Vagina (tissue), 2 donors: ENCODE measurements at regions not wholly inside any gene's neighbourhood (a gene's known extent, or its start where the extent isn't known, plus 50 kb on each side); places are given as distances from the start of the nearest gene placed in this dataset.

Source experiments
- DNase-seq, 2 donors: peaks; one replicate each; pipeline ENCODE4 v3.0.0-alpha.2; 2017; ENCODE audit errors: extremely low spot score in 2 of 2
- H3K27ac ChIP-seq: fragments of 200-600 bp; sonication (generic); one replicate; pipeline ENCODE4 v1.5.1; 2019
- H3K27me3 ChIP-seq: fragments of 200-600 bp; sonication (generic); one replicate; pipeline ENCODE4 v1.5.1; 2019
- H3K36me3 ChIP-seq, 2 donors: fragments of 200-600 bp; sonication (generic); one replicate each; pipeline ENCODE4 v1.5.1; 2017 to 2019
- H3K4me1 ChIP-seq: fragments of 200-600 bp; sonication (generic); one replicate; pipeline ENCODE4 v1.5.1; 2019
- H3K4me3 ChIP-seq, 2 donors: fragments of 200-600 bp; sonication (generic); 1 replicate in 1 of 2; 2 replicates in 1 of 2; pipeline ENCODE4 v1.5.1; 2016 to 2019
- H3K9me3 ChIP-seq: fragments of 200-600 bp; sonication (generic); one replicate; pipeline ENCODE4 v1.5.1; 2019
- POLR2A ChIP-seq, 2 donors: fragments of 450-650 bp; IDR thresholded peaks; one replicate each; pipeline ENCODE4 v1.6.1; 2017; ENCODE audit warnings: antibody characterized with exemption in 2 of 2, mild to moderate bottlenecking in 2 of 2, moderate library complexity in 2 of 2
- POLR2AphosphoS5 ChIP-seq, 2 donors: sonication (generic); formaldehyde crosslinking; IDR thresholded peaks; one replicate each; pipeline ENCODE4 v1.9.0; 2017; ENCODE audit warnings: antibody characterized with exemption in 2 of 2, mild to moderate bottlenecking in 2 of 2, low read depth in 1 of 2; ENCODE audit not compliant: insufficient read depth in 1 of 2
- intact Hi-C: fragments of 100-400 bp; cut with DNase I; formaldehyde crosslinking; loops from one replicate; pipeline ENCODE4 v1.15.1; 2023
- TF ChIP-seq, protein P1 (sequence below), 3 experiments: fragments of 450-650 bp in 2 of 3; fragments of 200-600 bp in 1 of 3; sonication (generic) in 1 of 3; IDR thresholded peaks; one replicate each; pipeline ENCODE4 v1.5.1; 2017 to 2019; ENCODE audit warnings: antibody characterized with exemption in 3 of 3, mild to moderate bottlenecking in 2 of 3, moderate library complexity in 2 of 3

DNA sequence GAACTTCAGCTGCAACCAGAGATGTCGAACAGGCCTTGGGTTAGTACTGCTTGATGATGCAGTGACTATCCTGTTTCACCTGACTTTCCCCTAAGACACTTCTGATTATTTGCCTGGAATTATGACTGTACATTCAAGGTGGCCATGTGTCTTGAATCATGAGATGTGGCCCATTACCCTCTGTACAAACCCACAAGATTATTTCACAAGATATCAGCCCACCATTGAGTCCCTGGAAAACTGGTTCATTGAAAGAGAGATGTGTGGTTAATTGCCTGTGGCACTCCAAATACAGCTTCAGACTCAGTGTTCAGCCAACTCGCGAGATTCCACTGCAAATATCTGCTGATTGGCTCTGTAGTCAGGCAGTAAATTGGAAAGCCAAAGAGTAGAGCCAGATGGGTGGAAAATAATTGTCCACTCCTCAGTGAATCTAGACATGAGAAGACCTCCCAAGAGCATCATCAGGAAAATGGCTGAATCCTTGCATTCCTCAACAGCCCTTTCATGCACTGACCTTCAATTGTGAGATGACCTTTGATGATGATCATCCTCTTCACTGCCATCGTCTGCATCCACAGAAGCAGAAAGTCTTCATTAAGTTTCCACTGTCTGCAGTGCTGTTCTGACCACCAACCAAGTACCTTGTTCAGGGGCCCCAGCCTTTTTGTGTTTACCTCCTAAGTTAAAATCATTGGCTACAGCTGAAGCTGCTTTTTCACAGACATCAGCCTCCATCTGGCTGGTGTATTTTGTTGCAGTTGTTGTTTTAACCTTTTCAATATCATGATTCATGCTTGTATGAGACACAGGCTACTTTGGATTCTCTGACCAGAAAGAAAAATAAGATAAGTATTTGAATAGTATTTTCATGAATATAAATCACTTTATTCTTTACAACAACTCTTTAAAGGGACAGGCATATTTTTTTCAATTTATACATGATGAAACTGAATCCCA is 75.2 kb downstream of the ESM1 start:
- H3K27ac ChIP-seq, result no peak overlapping the region
- no peak overlapping the region for H3K4me3 ChIP-seq
- no peak for DNase-seq
- intact Hi-C loops, result no loop called here
- no peaks in the 10 kb centered on the region for H3K9me3 ChIP-seq
- no peaks in the 10 kb centered on the region for H3K4me1 ChIP-seq
- H3K27me3 ChIP-seq, result no peaks in the 10 kb centered on the region
- no peak for TF ChIP-seq POLR2AphosphoS5 (IDR thresholded peaks at IDR 0.05; ENCODE audit: insufficient read depth in 1 of 2, low read depth in 1 of 2)
- no peak for TF ChIP-seq POLR2A (IDR thresholded peaks at IDR 0.05)
- TF ChIP-seq, protein P1, sequence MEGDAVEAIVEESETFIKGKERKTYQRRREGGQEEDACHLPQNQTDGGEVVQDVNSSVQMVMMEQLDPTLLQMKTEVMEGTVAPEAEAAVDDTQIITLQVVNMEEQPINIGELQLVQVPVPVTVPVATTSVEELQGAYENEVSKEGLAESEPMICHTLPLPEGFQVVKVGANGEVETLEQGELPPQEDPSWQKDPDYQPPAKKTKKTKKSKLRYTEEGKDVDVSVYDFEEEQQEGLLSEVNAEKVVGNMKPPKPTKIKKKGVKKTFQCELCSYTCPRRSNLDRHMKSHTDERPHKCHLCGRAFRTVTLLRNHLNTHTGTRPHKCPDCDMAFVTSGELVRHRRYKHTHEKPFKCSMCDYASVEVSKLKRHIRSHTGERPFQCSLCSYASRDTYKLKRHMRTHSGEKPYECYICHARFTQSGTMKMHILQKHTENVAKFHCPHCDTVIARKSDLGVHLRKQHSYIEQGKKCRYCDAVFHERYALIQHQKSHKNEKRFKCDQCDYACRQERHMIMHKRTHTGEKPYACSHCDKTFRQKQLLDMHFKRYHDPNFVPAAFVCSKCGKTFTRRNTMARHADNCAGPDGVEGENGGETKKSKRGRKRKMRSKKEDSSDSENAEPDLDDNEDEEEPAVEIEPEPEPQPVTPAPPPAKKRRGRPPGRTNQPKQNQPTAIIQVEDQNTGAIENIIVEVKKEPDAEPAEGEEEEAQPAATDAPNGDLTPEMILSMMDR (IDR thresholded peaks at IDR 0.05), result no peak
- H3K36me3 ChIP-seq, result no peaks in the 10 kb centered on the region

DNA sequence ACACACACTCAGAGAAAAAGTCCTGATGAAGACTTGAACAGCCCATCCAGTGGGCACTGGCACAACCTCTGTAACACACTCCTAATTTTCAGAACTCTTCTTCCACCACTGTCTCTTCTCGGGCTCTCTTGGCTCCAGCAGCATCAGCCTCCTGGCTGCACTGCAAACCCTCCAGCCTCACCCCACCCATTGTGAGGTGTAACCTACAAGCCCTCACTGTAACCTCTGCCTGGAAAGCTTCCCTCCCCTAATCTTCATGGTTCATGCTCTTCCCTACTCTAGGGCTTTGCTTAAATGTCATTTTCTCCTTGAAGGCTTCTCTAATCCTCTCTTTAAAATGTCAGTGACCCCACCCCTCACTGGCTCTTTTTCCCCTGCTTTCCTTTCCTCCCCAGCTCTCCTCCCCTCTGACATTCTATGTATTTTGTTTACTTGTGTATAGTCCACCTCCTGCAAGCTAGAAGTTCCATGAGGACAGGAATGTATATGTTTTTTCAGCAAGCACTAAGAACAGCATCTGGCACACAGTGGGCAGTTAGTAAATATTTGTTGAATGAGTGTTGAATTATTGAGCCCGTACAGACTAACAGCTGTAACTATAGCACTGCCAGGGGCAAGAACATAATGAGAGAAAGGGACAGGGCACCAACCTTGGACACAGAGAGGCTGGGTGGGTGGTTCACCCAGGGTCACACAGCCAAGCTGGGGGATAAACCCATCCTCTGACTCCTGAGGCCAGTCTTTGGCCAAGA is 76.4 kb downstream of the ESM1 start:
- peak in 1 of 2 donors; percentile 67 for DNase-seq
- Histone ChIP-seq H3K4me1 (no peaks in the 10 kb centered on the region), H3K27ac (no peak overlapping the region), H3K4me3 (no peak overlapping the region), H3K9me3 (no peaks in the 10 kb centered on the region), H3K36me3 (no peaks in the 10 kb centered on the region), H3K27me3 (no peaks in the 10 kb centered on the region)
- intact Hi-C loops, result no loop called here
- TF ChIP-seq POLR2AphosphoS5 (IDR thresholded peaks at IDR 0.05; ENCODE audit: insufficient read depth in 1 of 2, low read depth in 1 of 2) (no peak), POLR2A (IDR thresholded peaks at IDR 0.05) (no peak)
- TF ChIP-seq, protein P1 (IDR thresholded peaks at IDR 0.05), result no peak

DNA sequence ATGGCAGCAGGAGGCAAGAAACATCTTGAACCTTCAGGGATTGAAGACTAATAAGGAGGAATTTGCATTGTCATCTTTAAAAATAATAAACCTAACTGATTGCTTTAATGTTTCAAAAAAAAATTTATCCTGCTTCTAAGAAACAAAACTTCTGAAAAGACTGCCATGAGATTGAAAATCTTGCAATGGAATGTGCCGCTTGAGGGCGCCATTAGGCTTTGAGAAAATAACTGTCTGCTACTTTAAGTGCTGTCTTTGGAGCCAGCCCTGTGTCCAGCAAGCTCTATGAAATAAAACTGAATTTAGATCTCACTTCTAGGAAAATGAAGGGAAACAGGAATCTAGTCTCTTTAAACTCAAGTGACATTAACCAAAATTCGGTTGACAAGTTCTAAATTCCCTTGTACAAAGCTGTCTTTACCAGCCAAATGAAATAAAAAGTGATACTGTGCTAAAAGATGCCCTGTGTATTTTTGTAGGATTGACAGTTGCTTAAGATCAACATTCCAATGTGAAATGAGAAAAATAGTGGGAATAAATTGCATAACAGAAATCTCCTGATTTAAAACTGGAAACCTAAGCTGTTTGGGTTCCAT is 79.4 kb downstream of the ESM1 start:
- Histone ChIP-seq H3K27ac (no peak overlapping the region), H3K27me3 (no peaks in the 10 kb centered on the region), H3K4me3 (no peak overlapping the region), H3K4me1 (no peaks in the 10 kb centered on the region), H3K36me3 (no peaks in the 10 kb centered on the region), H3K9me3 (no peaks in the 10 kb centered on the region)
- intact Hi-C loops, result no loop called here
- TF ChIP-seq POLR2AphosphoS5 (IDR thresholded peaks at IDR 0.05; ENCODE audit: insufficient read depth in 1 of 2, low read depth in 1 of 2) (no peak), POLR2A (IDR thresholded peaks at IDR 0.05) (no peak)
- TF ChIP-seq, protein P1 (IDR thresholded peaks at IDR 0.05), result peak in 2 of 3 experiments; percentile 29 to 34
- no peak for DNase-seq

DNA sequence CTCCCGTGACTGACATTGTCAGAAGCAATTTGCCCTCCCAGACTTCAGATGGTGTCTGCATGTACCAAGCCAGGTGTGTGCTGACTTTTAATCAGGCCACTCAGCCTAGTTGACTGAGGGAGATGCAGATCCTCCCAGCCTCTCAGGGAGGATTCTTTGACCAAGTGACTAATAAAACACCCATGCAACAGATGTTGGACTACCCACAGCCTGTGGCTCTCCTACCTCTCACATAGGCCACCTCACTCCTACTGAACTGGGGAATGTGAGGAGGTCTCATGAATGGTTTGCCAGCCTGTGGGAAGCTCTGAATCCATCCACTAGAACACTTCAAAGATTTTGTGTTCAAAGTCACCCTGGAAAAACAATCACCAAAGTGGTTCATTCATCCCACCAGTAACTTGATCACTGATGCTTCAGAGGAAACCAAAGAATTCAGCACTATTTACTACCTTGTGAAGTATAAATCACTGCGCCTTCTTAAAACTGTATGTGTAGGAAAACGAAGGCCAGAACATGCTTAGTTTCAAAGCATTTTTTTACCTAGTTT is 80.1 kb downstream of the ESM1 start:
- Histone ChIP-seq H3K4me3 (no peak overlapping the region), H3K27ac (no peak overlapping the region), H3K27me3 (no peaks in the 10 kb centered on the region), H3K36me3 (no peaks in the 10 kb centered on the region), H3K9me3 (no peaks in the 10 kb centered on the region), H3K4me1 (peaks cover 4% of the 10 kb centered on the region)
- TF ChIP-seq POLR2A (IDR thresholded peaks at IDR 0.05), result no peak
- TF ChIP-seq, protein P1 (IDR thresholded peaks at IDR 0.05), result no peak
- TF ChIP-seq POLR2AphosphoS5 (IDR thresholded peaks at IDR 0.05; ENCODE audit: insufficient read depth in 1 of 2, low read depth in 1 of 2), result no peak
- intact Hi-C loops, result no loop called here
- DNase-seq, result no peak
